Hematopoietic multipotent progenitor cell treated with erythropoietin and hydrocortisone succinate and interleukin-3 and kit ligand, for 15 days (in vitro differentiated cells): ENCODE measurements at regions not wholly inside any gene's neighbourhood (a gene's known extent, or its start where the extent isn't known, plus 50 kb on each side); places are given as distances from the start of the nearest gene placed in this dataset.
"Not testable (repeated sequence)": the region's sequence is repeated elsewhere in the genome, so short reads cannot be mapped to it uniquely, and the experiment has no call there.

Source experiments
- DNase-seq: peaks from one replicate; pipeline ENCODE4 v3.0.0-alpha.2; 2015; ENCODE audit warnings: low spot score

DNA sequence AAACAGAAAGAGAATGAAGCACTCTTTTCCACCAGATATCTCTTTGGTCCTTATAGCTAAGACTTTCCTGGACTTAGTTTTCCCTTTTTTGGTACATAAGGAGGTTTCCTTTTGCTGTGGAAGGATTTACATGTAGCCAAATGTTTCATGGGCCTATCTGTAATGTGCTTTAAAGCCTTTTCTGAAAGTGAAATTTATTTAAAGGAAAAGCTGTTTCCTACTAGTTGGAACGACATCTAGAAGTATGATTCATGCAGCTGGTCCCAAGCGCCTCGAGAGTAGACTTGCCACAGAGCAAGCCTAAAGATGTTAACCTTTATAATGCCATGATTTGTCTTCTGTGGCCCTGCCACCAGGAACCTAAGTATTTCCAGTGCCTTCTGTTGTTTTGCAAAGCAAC is 390.3 kb downstream of the DLEU7 start:
- no peak for DNase-seq

DNA sequence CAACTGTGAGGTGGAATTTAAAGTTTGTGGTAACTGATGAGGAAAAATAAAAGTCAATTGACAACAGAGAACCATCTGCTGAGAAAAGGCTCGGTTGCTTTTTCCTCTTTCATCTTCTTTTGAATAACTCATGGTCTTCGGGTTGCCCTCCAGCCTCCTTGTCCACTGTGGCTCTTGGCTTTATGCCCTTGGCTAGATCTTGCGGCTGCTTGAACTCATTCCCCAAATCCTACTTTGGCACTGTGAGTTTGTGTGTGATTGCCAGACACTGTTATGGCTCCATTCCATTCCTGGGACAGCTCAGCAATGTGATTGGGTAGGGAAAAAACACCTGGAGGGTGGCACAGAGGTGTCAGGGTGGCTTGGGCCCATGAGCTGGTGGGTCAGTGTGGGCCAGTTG is 387.4 kb downstream of the DLEU7 start:
- DNase-seq: no peak

DNA sequence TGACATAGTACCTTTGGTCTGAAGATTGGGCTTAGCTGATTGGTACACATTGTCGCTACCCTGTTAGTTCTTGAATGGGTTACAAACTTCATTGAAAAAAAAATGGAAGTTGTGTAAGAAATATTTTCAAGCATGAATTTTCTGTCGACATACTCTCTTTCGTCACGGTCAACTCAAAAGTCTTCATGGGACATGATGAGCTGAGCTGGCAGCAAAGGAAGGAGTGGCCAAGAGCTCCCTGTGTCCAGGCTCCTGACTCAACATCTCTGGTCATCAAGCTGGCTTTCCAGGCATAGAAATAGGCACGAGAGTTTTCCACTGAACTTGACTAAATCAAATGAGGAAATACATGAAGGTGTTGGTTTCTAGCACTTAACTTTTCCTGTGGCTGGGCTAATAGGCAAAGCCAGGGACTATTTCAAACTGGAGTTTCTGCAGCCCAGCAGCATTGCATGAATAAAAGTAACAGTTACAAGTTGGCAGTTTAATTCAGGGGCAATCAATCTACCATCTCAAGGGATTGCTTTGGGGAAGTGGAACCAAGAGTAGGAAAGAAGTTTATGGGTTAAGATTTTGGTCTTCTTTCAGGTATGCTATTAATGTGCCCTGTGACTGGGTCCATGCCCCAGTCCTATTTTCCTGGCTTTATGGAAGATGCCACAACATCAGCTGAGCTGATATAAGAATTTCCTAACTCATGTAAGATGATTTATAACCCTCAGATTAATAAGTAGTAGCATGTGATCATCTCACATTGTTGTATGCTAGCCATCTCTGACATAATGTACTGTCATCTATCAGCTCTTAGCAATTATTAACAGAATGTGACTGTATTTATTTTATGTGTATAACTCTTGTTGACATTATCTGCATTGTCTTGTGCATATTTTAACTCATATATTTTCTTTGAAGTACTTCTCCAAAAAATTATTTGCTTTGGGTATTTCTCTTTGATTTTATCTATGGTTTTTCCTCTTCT is 385.8 kb downstream of the DLEU7 start:
- DNase-seq: no peak

- no peak for DNase-seq
These were observed 384.4 kb downstream of the DLEU7 start for GRCh38 chr13:50459046-50459445.

DNA sequence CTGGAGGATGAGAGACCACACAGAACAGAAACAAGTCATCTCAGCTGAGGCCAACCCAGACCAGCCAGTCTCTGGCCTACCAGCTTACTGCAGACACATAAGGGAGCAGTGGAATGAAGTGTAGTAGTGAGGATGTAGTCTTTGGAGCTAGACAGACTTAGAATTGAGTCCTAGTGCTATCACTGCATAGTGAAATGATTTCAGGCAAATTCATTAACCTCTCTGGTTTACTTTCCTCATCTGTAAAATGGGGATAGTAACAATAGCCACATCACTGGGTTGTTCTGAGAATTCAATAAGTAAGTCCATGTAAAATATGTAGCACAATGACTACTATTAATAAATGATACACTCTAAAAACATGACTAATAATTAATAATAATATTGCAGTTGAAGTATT is 383.8 kb downstream of the DLEU7 start:
- no peak for DNase-seq

DNA sequence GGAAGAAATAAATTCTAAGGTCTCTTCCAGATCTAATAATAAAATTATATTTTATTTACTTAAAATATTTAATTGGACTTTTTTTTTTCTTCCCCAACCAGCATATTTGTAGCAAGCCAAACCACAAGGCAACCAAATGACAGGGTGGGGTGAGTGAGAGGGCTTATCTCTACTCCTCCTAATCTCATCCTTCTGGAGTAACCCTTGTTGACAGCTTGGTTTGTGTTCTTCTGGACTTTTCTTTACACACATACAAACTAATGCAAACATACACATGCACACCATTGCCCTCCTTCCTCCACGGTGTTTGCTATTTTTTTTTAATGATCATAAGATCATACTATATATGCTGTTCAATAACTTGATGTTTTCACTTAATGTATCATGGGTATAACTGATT is 383.1 kb downstream of the DLEU7 start:
- no peak for DNase-seq

GRCh38 chr13:50461189-50461588 is 382.3 kb downstream of the DLEU7 start:
- DNase-seq: no peak

GRCh38 chr13:50463719-50464118 is 379.8 kb downstream of the DLEU7 start:
- no peak for DNase-seq

DNA sequence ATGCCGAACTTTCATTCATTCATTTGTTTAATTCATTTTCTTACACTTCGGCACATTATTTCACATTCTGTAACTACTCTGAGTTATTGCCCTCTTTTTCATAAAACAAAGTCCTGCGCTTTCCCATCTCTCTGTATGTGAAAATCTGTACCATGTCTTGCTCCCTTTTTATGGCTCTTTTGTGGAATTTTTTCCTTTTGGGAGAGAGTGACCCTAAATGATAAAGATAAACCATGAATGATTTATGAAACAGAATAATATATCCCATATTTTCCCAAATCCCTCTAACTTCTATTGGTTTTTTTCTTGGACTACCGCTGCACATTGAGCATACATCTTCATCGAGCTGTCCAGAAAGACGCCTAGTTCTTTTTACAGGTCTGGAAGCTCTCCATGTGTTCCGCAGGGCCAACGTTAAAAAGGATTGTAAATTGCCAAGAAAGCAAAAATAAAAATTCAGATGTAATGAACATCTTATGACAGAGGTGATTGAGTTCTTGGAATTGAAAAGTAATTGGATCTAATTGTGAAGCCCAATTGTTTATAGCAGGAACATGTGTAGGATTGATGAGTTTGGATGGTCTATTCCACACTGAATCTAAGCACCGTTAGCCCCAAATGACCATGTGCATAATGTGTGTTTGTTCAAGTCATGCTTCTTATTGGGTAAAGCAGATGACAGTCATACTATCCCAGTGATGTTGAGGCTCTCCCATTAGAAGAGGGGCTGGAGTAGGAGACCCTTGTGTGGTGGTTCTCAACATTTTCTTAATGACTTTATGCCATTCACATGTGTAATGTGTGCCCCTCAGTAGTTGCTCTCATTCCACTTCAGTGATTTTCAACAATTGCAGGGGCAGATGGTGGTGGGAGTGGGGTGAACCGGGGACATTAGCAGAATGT is 378.9 kb downstream of the DLEU7 start:
- no peak for DNase-seq

GRCh38 chr13:50466456-50466855 is 377.0 kb downstream of the DLEU7 start:
- no peak for DNase-seq

DNA sequence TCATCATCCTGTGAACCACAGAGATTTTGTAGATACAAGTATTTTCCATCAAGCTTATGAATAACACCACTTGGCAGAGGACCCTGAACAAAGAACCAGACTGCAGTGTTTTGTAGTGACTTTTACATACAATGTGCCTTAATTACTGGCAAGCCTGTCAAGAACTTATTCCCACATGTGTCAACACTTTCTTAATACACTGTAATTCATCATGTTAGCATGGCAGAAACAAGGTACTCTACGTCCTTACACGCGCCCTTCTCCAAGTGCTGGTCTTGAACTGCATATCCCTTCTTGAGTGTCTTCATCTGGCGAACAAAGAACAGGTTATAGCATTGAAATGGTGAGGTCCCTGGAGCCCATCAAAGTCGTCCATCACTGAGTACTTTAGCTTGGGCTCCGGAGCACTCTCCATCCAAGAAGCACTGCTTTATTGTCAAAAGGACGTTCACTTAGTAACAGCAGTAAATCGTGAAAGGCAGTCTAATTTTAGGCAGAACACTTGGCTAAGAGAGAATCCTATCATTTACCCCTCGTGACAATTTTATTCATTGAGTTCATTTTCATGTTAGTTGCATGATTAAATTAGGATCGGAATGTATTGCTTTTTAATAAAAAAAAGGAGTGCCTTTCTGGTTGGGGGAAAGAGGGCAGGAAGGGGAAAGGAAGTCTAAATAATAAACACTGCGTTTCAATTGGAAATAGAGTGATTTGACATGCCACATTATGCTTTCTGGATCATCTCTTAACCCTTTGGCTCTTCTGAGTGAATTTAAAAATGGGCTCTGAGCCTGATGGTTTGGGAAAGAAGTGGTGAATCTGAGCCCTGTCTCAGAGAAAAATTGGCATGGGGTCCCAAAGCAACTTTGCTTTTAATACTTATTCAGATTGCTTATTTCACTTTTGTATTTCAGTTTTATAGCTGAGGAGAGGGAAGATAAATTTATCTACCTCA is 376.1 kb downstream of the DLEU7 start:
- no peak for DNase-seq

DNA sequence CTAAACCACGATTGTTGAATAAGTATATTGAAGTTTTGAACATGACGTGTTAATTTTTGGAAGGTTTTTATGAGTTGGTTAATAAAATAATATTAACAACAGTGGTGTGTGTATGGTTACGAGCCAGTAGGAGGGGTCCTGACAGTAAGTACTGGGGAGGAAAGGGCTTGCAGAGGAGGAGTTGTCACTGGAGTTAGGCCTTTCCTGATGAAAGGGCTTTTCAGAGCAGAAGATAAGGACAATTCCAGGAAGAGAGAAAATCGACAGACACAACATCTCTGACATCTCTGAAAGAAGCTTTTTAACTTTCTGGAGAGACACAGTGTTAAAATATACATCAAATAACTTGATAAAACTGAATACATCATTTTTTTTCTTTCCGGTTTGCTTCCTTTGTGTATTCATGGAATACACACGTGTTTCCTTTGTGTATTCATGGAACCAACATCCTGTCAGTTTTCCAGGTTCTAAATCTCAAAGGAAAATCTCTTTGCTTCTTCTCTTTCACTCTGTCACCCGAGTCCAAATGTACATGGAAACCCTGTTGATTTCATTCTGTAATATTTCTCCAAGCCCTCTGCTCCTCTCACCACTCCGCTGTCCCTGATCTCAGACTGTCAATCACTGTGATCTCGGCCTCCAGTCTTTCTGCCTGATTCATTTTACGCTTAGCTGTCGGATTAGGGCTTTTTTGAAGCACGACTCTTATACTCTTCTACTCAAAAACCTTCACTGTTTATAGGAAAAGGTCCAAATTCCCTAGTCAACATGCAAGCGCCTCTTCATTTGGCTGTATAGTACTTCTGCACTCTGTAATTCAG is 374.4 kb downstream of the DLEU7 start:
- DNase-seq: no peak

GRCh38 chr13:50473050-50473449 is 370.4 kb downstream of the DLEU7 start:
- not testable (repeated sequence) for DNase-seq

DNA sequence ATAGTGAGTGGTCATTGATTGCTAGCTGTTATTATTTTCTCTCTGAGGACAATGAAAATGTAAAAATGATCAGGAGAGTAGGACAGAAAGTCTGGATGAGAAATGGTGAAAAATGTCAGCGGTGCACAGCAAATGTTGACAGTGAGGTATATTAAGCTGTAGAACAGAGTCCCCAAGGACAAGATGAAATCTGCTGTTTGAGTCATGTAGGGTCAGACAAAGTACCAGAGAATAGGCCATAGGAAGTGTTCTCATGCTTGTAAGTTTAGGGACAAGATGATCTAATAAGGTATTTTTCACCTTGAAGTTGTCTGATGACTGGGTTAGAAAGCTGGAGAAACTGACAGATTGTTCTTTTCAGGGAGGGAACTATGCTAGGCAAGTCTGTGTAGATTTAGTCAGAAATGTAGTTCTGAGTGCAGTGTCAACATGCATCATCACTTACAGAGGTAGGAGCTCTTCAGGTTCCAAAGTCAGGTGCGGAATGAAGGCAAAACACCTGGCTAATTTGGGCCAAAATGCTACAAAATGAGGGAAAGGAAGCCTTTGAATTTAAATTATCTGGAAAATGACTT is 369.3 kb downstream of the DLEU7 start:
- no peak for DNase-seq

DNA sequence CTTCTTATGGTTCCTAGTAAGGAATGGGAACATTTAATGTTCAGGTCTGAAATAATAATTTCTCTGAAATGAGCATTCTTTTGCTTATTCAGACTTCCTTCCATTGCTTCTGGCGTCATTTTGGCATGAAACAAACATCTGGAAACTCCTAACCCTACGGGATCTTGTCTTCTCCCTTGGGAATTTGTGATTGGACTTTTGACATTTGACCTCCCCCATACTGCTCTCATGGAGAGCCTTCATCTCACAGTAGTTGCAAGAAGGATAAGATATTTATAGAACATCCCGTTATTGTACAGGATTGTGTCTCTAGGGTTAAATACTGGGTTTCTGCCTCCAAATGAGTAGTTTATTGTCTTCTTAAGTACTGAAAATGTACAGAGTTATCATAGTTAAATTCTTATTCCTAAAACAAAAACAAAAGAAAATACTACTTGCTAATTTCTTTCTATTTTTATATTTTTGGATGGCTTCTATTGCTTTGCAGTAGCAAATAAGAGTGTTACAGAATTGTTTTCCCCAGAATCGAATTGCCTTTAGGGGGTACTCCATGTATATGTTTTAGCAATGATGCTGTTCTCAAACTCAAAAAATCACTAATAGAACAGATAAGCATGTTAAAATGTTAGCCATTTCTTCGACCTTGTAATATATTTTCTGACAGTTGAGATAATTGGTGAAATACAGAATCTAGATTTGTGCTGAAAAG is 366.8 kb downstream of the DLEU7 start:
- DNase-seq: no peak

DNA sequence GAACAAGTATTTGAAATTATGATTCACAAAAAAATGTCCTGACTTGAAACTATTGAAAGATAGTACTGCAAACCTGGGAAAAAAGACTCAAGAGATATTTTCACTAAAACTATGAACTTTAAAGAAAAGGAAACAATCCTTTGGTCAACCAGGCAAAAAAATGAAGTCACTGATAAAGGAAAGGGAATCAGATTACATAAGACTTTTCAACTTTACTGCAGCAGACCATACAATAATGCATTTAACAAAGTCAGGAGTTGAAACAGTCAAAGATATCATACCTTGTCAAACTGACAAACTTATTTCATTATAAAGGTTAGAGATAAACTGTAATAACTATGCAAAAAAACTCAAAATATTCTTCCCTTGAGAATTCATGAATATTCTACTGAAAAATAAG is 361.6 kb downstream of the DLEU7 start:
- DNase-seq: no peak

- no peak for DNase-seq
These were observed 360.1 kb downstream of the DLEU7 start for GRCh38 chr13:50483416-50483815.

DNA sequence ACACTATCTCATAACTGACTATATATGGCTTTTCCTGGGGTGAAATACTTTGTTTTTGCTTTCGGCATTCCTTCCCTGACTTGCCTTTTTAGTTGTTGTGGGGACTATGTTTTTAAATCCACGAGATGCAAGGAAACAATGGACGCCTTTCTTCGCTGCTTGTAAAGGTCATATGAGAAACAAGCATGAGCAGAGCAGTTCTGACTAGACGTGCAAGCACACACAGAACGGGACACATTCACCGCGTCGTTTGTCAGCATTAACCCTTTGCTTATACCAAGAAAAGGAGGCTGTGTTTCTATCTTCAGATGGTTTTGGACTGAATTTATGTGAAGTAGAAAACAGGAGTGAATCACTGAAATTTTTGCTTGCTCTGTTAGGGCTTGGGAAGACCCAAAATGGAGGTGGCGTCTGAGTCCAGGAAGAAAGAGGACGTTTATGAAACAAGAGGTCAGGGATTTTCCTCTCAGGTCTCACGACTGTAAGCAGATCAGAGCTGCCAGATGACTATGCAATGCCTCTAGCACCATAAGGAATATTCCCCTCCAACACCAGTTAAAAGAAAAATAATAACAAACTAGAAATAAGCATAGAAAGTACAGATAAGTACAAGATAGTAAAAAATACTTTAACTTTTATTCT is 358.9 kb downstream of the DLEU7 start:
- DNase-seq: no peak
